NCI-H524 (cell line): ENCODE measurements at regions not wholly inside any gene's neighbourhood (a gene's known extent, or its start where the extent isn't known, plus 50 kb on each side); places are given as distances from the start of the nearest gene placed in this dataset.
A peak's percentile ranks its signal among the peaks of the same experiment; 100 is the strongest.

Source experiments
- DNase-seq, 2 experiments: peaks; one replicate each; lab custom pipeline; 2025; lab: John Stamatoyannopoulos, UW

GRCh38 chr6:19749722-19750121, 87.4 kb upstream of the ID4 start:
- no peak for DNase-seq

GRCh38 chr6:19752746-19753145, 84.4 kb upstream of the ID4 start:
- peak in 1 of 2 experiments; percentile 37 for DNase-seq

- peak; percentile 95 to 96 for DNase-seq
Observed at GRCh38 chr6:19753826-19754225, 83.3 kb upstream of the ID4 start.

GRCh38 chr6:19754686-19755085, 82.5 kb upstream of the ID4 start:
- DNase-seq = no peak

GRCh38 chr6:19755181-19755580, 82.0 kb upstream of the ID4 start:
- DNase-seq = no peak

- no peak for DNase-seq
Observed at GRCh38 chr6:19757036-19757435, 80.1 kb upstream of the ID4 start.

- no peak for DNase-seq
Observed at GRCh38 chr6:19759117-19759880, 77.9 kb upstream of the ID4 start.

GRCh38 chr6:19761121-19761520, 76.0 kb upstream of the ID4 start:
- DNase-seq = no peak

- DNase-seq = no peak
Observed at GRCh38 chr6:19771753-19772336, 65.3 kb upstream of the ID4 start.

- DNase-seq = no peak
Observed at GRCh38 chr6:19772891-19773290, 64.3 kb upstream of the ID4 start.

- no peak for DNase-seq
Observed at GRCh38 chr6:19781269-19781668, 55.9 kb upstream of the ID4 start.

- DNase-seq = no peak
Observed at GRCh38 chr6:19782588-19782987, 54.6 kb upstream of the ID4 start.
